Left kidney (tissue), 1 donor: ENCODE measurements at regions not wholly inside any gene's neighbourhood (a gene's known extent, or its start where the extent isn't known, plus 50 kb on each side); places are given as distances from the start of the nearest gene placed in this dataset.

Source experiments
- DNase-seq: peaks from one replicate; pipeline ENCODE4 v3.0.0-alpha.2; 2013

DNA sequence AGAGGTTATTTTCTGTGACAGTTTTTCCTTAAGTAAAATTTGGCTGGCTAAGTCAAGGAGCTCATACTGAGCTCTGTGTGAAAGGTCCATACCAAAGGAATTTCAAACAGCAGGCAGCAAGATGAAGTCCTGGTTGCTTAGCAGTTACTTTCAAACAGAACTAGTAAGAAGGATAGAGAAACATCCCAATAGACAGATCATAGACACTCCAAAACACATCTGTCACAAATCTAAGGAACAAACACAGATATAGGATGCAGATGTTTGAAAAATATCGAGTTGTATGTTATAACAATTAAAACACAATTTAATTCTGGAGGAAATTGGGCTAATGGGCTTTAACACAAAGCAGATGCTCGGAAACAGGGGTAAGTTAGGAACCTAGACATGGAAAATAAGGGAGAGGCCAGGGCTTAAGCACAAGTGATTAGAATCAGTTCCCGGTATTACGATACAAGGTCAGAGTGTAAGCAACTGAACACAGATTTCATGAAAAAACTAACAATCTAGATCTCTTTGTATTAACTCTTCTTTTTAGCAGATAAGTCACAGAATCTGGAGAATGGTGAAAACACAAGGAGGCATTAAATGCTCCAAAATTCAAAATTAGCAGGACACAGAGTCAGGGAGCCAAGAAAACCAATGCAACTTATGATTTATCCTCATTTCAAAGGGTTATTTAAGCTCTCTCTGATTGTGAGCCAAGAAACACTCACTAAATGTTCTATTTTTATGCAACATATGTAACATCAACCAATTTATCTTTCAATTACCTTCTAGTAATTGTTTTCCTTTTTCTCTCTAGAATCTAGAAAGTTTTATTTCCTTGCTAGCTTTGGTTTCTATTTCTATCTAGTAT is 1992.9 kb upstream of the PCDH20 start:
- peak; percentile 24 for DNase-seq

DNA sequence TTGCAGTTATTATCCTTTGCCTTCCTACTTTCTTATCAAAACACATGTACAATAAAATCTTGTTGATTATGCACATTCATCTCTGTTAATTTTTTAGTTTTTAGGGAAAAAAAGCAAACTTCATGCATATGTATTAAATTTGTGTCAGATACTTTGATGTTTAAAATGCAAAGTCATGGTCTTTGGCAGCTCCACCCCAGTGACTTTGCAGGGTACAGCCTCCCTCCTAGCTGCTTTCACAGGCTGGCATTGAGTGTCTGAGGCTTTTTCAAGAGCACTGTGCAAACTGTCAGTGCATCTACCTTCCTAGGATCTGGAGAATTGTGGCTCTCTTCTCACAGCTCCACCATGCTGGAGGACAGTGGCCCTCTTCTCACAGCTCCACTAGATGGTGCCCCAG is 1988.1 kb upstream of the PCDH20 start:
- DNase-seq = no peak

DNA sequence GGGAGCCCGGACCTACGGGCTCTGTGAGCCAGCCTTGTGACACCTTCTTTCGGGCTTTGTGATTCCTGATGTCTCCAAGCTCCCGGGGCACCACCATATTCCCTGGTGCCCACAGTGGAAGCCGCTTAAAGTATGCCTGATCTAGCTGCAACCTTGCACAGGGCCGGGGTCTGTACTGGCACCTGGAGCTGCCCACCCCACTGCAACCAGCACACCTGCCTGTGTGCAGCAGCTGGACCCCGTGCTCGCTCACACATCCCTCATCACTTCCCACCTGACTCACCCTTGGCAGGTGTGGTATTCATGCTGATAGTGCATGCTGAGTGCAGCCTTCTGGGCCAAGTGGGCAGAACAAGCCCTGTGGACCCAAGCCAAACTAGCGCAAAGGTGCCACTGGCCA is 1981.1 kb upstream of the PCDH20 start:
- DNase-seq = no peak

GRCh38 chr13:63393112-63393511 is 1977.5 kb upstream of the PCDH20 start:
- DNase-seq = no peak

DNA sequence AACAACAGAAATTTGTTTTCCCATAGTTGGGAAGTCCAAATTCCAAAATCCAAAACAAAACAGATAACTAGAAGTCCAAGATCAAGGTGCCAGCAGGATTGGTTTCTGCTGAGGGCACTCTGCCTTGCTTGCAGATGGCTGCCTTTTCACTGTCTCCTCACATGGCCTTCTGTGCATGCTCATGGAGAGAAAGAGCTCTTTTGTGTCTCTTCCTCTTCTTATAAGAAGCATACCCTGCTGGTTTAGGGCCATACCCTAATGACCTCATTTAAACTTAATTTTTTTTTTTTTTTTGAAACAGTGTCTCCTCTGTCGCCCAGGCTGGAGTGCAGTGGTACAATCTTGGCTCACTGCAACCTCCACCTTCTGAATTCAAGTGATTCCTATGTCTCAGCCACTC is 1974.1 kb upstream of the PCDH20 start:
- DNase-seq = no peak

GRCh38 chr13:63381078-63381859 is 1965.6 kb upstream of the PCDH20 start:
- no peak for DNase-seq

DNA sequence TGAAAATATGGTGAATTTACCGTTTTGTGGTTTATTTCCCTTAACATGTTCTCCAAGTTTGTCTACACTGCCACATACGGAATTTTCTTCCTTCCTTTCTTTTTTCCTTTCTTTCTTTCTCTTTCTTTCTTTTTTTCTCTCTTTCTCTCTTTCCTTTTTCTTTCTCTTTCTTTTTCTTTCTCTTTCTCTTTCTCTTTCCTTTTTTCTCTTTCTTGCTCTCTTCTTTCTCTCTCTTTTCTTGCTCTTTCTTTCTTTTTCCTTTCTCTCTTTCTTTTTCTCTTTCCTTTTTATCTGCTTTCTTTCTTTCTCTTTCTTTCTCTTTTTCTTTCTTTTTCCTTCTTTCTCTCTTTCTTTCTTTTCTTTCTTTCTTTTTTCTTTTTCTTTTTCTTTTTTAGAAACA is 1962.3 kb upstream of the PCDH20 start:
- no peak for DNase-seq

DNA sequence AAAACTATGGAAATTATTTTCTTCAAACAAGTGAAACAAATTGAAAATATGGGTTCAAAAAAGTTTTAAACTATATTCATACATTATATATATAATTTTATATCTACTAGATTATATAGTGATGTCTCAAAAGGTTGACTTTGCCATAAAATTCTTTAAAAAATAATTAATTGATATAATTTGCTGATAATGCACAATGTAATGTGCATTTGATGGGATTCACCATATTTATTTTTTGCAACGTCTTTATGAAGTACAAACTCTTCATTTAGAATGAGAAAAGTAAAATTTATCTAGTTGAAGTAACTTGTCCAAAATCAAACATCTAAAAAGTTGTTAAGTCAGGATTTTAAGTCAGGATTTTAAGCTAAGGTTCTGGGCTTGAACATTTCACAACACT is 1954.5 kb upstream of the PCDH20 start:
- DNase-seq = no peak

- no peak for DNase-seq
Measured at GRCh38 chr13:63367522-63368198, 1952.0 kb upstream of the PCDH20 start.

GRCh38 chr13:63364159-63364558 is 1948.5 kb upstream of the PCDH20 start:
- DNase-seq = no peak

DNA sequence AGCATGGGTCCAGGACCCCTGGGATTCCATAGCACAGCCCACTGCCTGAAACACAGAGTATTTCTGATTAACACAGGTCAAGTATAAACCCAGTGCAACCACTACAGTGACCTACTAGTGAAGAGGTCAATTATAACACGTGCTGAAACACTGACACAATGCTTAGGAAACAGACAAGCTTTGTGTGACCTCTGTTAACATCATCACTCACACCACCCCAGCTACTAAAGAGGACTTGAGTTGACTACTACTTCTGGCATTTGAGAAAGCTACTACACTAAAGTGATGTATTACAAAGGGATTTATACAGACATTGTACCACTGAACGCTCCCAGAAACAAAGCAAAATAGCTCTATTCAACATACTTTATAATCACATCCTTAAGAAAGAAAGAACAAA is 1935.9 kb upstream of the PCDH20 start:
- DNase-seq = no peak

DNA sequence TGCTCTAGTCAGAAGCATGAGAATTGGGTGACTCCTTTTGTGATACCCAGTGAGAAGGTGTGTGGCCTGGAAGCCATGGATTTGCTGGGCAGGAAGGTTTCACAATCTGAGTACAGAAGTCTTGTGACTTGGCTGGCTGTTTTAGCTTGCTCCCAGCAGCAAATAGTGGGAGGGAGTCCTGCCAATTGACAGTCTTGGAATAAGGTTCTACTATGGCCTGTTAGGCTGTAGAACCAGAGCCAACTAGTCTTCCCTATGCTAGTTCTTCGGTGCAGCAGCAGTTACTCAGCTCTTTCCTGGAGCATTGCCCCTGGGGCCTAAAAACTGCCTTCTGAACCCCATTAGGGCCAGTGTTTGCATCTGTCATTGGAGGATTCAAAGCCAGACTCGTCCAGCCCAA is 1935.4 kb upstream of the PCDH20 start:
- DNase-seq = no peak

DNA sequence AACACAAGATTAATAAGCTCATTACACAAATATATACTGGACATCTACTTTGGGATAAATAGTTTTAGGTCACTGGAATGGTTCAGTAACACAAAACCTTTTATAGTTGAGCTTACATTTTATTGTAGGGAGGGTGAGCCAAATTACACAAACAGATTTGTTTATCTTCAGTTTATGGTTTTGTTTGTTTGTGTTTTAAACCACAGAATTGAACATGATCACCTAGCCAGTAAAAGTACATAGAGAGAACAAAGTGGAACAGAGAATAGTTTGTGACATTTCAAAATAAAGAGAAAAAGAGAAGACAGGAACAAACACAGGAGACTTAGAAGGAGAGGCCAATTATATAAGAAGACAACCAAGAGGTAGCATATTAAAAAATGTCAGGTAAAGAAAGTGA is 1930.2 kb upstream of the PCDH20 start:
- no peak for DNase-seq

DNA sequence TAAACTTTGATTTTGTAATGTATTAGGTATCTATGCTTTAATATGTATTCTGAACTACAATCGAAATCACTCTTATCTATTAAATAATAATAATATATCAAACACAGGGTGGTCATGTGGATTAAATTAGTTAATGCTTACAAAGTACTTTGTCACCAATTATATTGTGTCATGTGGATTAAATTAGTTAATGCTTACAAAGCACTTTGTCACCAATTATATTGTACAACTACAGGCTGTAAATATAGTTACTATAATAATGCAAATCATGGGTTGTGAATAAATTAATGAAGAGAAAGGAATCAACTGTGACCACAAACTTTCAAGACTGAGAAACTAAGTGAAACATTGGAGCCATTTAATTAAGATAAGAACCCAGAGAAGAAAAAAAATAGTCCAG is 1929.1 kb upstream of the PCDH20 start:
- DNase-seq = no peak

- DNase-seq = no peak
Measured at GRCh38 chr13:63337921-63338320, 1922.3 kb upstream of the PCDH20 start.

DNA sequence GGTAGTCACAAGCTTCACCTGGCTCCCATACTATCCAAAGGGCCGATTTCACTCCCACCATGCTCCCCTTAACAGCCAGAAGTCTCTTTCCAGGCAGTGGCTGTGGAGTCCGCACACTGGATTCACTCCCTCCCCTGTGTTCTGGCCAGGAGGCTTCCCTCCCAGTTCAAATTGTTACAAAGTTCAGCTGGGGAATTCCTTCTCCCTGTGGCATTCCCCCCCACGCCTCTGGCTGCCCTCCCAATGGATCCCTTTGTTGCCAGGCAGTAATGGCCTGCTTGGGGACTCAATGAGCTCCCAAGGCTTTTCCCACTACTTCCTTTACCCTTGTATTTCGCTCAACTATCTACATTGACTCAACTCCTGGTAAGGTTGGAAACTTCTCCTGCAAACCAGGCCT is 1921.4 kb upstream of the PCDH20 start:
- no peak for DNase-seq

- DNase-seq = no peak
Measured at GRCh38 chr13:63336549-63336948, 1920.9 kb upstream of the PCDH20 start.

DNA sequence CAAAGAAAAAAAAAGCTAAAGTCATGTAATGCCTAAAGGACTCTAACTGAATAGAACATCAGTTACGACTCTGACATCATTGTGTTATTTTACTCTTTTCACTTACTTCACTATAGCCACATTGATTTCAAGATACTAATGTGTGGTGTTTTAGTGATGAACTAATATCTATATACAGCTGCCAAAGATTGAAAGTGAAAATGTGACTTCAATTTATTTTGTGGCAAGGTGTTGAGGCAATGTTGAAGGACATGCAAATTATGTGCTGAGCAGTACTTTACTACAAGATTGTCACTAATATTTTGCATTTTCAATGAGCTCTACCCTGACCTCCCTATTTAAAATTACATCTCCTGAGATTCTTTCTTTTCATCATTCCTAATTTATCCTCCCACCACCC is 1911.9 kb upstream of the PCDH20 start:
- no peak for DNase-seq

DNA sequence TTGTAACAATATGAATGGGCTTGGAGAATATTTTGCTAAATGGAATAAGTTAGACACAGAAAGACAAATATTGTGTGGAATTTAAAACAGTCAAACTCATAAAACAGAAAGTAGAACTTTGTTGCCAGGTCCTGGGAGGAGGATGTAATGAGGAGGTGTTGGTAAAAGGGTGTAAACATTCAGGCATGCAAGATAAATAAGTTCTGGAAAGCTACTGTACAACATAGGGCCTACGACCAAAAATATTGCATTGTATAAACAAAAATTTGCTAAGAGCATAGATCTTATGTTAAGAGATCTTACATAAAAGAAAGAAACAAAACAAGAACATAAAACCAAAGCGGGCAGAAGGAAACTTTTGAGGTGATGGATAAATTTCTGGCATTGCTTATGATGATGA is 1907.8 kb upstream of the PCDH20 start:
- DNase-seq = no peak

- DNase-seq = no peak
Measured at GRCh38 chr13:63311587-63311986, 1895.9 kb upstream of the PCDH20 start.

GRCh38 chr13:63308549-63309165 is 1893.0 kb upstream of the PCDH20 start:
- no peak for DNase-seq

DNA sequence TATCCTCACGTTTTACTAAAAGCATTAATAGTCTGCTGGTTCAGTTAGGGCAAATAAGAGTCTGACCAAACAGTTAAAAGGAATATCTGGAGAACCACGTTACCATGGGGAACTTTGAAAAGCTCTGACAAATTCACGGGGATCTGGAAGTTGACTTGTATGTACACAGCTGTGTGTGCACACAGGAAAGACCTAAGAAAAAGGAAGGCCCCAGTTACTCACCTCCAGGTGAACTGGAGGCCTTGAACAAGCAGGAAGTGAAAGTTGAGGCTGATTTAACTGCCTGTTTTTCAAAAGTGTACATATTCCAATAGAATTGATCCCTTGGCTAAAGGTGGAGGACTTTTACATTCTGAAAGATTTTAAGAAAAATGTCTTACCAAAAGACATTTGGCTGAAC is 1891.6 kb upstream of the PCDH20 start:
- DNase-seq = no peak
